SK-N-MC (cell line): ENCODE measurements at regions not wholly inside any gene's neighbourhood (a gene's known extent, or its start where the extent isn't known, plus 50 kb on each side); places are given as distances from the start of the nearest gene placed in this dataset.

ENCODE experiments used
- EZH2 ChIP-seq: fragments of 200-600 bp; sonication (generic); IDR thresholded peaks from one replicate; pipeline ENCODE4 v1.6.1; 2017; ENCODE audit warnings: antibody characterized with exemption
- POLR2AphosphoS5 ChIP-seq: IDR thresholded peaks from 2 replicates; pipeline ENCODE4 v1.6.1; 2012; ENCODE audit warnings: mild to moderate bottlenecking, low read depth, low read length, borderline replicate concordance

DNA sequence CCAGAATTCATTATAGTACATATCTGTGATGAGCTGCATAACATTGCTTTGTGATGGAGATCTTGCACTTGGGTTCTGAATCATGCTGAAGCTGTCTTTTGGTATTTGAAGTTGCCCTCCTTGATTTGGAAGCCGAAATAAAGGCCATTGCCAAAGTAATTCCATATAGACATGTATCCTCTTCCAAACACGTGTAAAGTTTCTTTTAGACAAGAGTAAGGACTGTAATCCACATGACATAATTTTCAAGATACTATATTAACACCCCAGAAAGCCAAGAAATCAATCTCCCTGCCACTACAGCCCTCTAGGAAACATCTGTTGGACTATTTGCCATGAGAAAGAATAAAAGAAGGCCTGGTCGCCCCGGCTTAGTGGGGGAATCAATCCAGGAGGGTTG lies 754.2 kb downstream of the FGF9 start:
- TF ChIP-seq POLR2AphosphoS5 (no peak), EZH2 (no peak)
